GM21381 (cell line): ENCODE measurements at regions not wholly inside any gene's neighbourhood (a gene's known extent, or its start where the extent isn't known, plus 50 kb on each side); places are given as distances from the start of the nearest gene placed in this dataset.
"Not testable (repeated sequence)": the region's sequence is repeated elsewhere in the genome, so short reads cannot be mapped to it uniquely, and the experiment has no call there.

Source experiments
- ATAC-seq: cut with Tn5 transposase; IDR thresholded peaks from one replicate; pipeline ENCODE4 v1.9.1; 2021; ENCODE audit warnings: mild to moderate bottlenecking, moderate library complexity; ENCODE audit not compliant: unreplicated experiment

- ATAC-seq: no peak
These were observed 1092.8 kb downstream of the TMTC2 start for GRCh38 chr12:83779526-83779925.

GRCh38 chr12:83769151-83769550 lies 1082.4 kb downstream of the TMTC2 start:
- no peak for ATAC-seq

GRCh38 chr12:83767723-83768122 lies 1081.0 kb downstream of the TMTC2 start:
- no peak for ATAC-seq

GRCh38 chr12:83763425-83763824 lies 1076.7 kb downstream of the TMTC2 start:
- no peak for ATAC-seq

GRCh38 chr12:83759906-83760305 lies 1073.2 kb downstream of the TMTC2 start:
- no peak for ATAC-seq

- ATAC-seq: no peak
These were observed 1072.4 kb downstream of the TMTC2 start for GRCh38 chr12:83758888-83759631.

- no peak for ATAC-seq
These were observed 1067.2 kb downstream of the TMTC2 start for GRCh38 chr12:83753904-83754303.

- no peak for ATAC-seq
These were observed 1066.5 kb downstream of the TMTC2 start for GRCh38 chr12:83753205-83753604.

GRCh38 chr12:83739607-83740006 lies 1052.9 kb downstream of the TMTC2 start:
- no peak for ATAC-seq

- no peak for ATAC-seq
These were observed 1024.1 kb downstream of the TMTC2 start for GRCh38 chr12:83710851-83711250.

- no peak for ATAC-seq
These were observed 1023.2 kb downstream of the TMTC2 start for GRCh38 chr12:83709899-83710298.

GRCh38 chr12:83700838-83701237 lies 1014.1 kb downstream of the TMTC2 start:
- no peak for ATAC-seq

- ATAC-seq: not testable (repeated sequence)
These were observed 1009.6 kb downstream of the TMTC2 start for GRCh38 chr12:83696311-83696710.

GRCh38 chr12:83691730-83692129 lies 1005.0 kb downstream of the TMTC2 start:
- no peak for ATAC-seq

GRCh38 chr12:83690465-83690864 lies 1003.8 kb downstream of the TMTC2 start:
- no peak for ATAC-seq

- no peak for ATAC-seq
These were observed 1002.6 kb downstream of the TMTC2 start for GRCh38 chr12:83689333-83689732.

- ATAC-seq: no peak
These were observed 990.1 kb downstream of the TMTC2 start for GRCh38 chr12:83676781-83677295.

GRCh38 chr12:83666690-83667089 lies 980.0 kb downstream of the TMTC2 start:
- no peak for ATAC-seq

- no peak for ATAC-seq
These were observed 979.0 kb downstream of the TMTC2 start for GRCh38 chr12:83665634-83666218.

GRCh38 chr12:83664650-83665049 lies 977.9 kb downstream of the TMTC2 start:
- ATAC-seq: no peak

- no peak for ATAC-seq
These were observed 974.1 kb downstream of the TMTC2 start for GRCh38 chr12:83660727-83661358.

GRCh38 chr12:83659321-83659720 lies 972.6 kb downstream of the TMTC2 start:
- ATAC-seq: no peak
